ENCODE measurements at regions not wholly inside any gene's neighbourhood (a gene's known extent, or its start where the extent isn't known, plus 50 kb on each side); places are given as distances from the start of the nearest gene placed in this dataset.

GRCh38 chr12:4191149-4191548, 82.4 kb upstream of the CCND2 start:
- dilution Hi-C loops (cut with MboI; ENCODE audit: extremely low pct_ligation_motif_present, low sequenced_read_pairs): no loop called here
- no peak overlapping the region for H3K9ac ChIP-seq (replicated peaks; ENCODE audit: extremely low read depth, insufficient read depth, low read length)
- no peaks in the 10 kb centered on the region for H3K9me1 ChIP-seq (replicated peaks; ENCODE audit: control insufficient read depth, extremely low read depth, insufficient read depth, low read length)
- no peaks in the 10 kb centered on the region for H3K4me1 ChIP-seq (ENCODE audit: control insufficient read depth, extremely low read depth, insufficient read depth, low read length)
- ChIA-PET POLR2A (no interaction called here), CTCF (interaction anchor here (1.4 kb wide), 1 partner anchor 12 kb away, joined by 3 read pairs; no protein-coding TSS in a partner anchor)
- no peak overlapping the region for H3K4me2 ChIP-seq (ENCODE audit: insufficient read depth, low read length)
- H2AFZ ChIP-seq (ENCODE audit: low read depth, low read length): no peak overlapping the region
- H3K27me3 ChIP-seq (ENCODE audit: control insufficient read depth in 2 of 2, insufficient read depth in 2 of 2, low read length in 2 of 2): peaks cover 0 to 5% of the 10 kb centered on the region in 2 experiments
- BruUV-seq (replicated peaks): no TSS peak
- FAIRE-seq: no peak
- H3K36me3 ChIP-seq (ENCODE audit: control insufficient read depth in 2 of 2, extremely low read depth in 1 of 2, insufficient read depth in 2 of 2, low read length in 2 of 2): no peaks in the 10 kb centered on the region
- no peaks in the 10 kb centered on the region for H3K9me3 ChIP-seq (replicated peaks; ENCODE audit: control insufficient read depth, insufficient read depth, low read length)
- no peak for DNase-seq (ENCODE audit: low read depth, low spot score)
- no peaks in the 10 kb centered on the region for H4K20me1 ChIP-seq (replicated peaks; ENCODE audit: control insufficient read depth, extremely low read depth, insufficient read depth, low read length)
- no peaks in the 10 kb centered on the region for H3K79me2 ChIP-seq (ENCODE audit: control insufficient read depth, insufficient read depth, low read length)
- no peak overlapping the region for H3K27ac ChIP-seq (ENCODE audit: insufficient read depth, low read depth, low read length)
- TF ChIP-seq JUN (IDR thresholded peaks at IDR 0.05; ENCODE audit: borderline replicate concordance, insufficient read depth, insufficient read length, low read depth): no peak
- TF ChIP-seq GATA2 (IDR thresholded peaks at IDR 0.05; ENCODE audit: insufficient read depth, insufficient read length, low read depth, low read length): no peak
- TF ChIP-seq MYC (IDR thresholded peaks at IDR 0.05; ENCODE audit: low read depth, low read length): no peak
- no peak for TF ChIP-seq POLR2AphosphoS5 (IDR thresholded peaks at IDR 0.05; ENCODE audit: insufficient read depth, low read depth, low read length)
- TF ChIP-seq POLR2A (IDR thresholded peaks at IDR 0.05; ENCODE audit: low read depth, low read length): no peak
- no peak for TF ChIP-seq EZH2 (IDR thresholded peaks at IDR 0.05; ENCODE audit: borderline replicate concordance, low read depth, low read length, severe bottlenecking)
- TF ChIP-seq, protein P1, sequence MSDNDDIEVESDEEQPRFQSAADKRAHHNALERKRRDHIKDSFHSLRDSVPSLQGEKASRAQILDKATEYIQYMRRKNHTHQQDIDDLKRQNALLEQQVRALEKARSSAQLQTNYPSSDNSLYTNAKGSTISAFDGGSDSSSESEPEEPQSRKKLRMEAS (IDR thresholded peaks at IDR 0.05; ENCODE audit: insufficient read depth, insufficient read length): no peak
- TF ChIP-seq, protein P2, sequence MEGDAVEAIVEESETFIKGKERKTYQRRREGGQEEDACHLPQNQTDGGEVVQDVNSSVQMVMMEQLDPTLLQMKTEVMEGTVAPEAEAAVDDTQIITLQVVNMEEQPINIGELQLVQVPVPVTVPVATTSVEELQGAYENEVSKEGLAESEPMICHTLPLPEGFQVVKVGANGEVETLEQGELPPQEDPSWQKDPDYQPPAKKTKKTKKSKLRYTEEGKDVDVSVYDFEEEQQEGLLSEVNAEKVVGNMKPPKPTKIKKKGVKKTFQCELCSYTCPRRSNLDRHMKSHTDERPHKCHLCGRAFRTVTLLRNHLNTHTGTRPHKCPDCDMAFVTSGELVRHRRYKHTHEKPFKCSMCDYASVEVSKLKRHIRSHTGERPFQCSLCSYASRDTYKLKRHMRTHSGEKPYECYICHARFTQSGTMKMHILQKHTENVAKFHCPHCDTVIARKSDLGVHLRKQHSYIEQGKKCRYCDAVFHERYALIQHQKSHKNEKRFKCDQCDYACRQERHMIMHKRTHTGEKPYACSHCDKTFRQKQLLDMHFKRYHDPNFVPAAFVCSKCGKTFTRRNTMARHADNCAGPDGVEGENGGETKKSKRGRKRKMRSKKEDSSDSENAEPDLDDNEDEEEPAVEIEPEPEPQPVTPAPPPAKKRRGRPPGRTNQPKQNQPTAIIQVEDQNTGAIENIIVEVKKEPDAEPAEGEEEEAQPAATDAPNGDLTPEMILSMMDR (IDR thresholded peaks at IDR 0.05; ENCODE audit: extremely low read depth in 1 of 2, insufficient read depth in 1 of 2, low read depth in 1 of 2, low read length in 2 of 2): no peak
- TF ChIP-seq FOS (IDR thresholded peaks at IDR 0.05; ENCODE audit: borderline replicate concordance, insufficient read depth, low read length): no peak
- H3K4me3 ChIP-seq (replicated peaks in 1 of 3; ENCODE audit: insufficient read depth in 1 of 3, low read depth in 1 of 3, low read length in 3 of 3): no peak overlapping the region
- intact Hi-C loops (cut with micrococcal nuclease): no loop called here

Measured in endothelial cell of umbilical vein (primary cell).